HL-60 (cell line): ENCODE measurements at regions not wholly inside any gene's neighbourhood (a gene's known extent, or its start where the extent isn't known, plus 50 kb on each side); places are given as distances from the start of the nearest gene placed in this dataset.

Source experiments
- DNase-seq, 2 experiments: peaks; one replicate each; pipeline ENCODE4 v3.0.0-alpha.2; 2010 to 2020; ENCODE audit warnings: low read depth in 1 of 2, low spot score in 1 of 2
- H3K27ac ChIP-seq: fragments of 250-450 bp; sonication (Bioruptor Pico); replicated peaks from 2 replicates; pipeline ENCODE4 v1.5.1; 2020; ENCODE audit warnings: mild to moderate bottlenecking, moderate library complexity
- H3K27me3 ChIP-seq: fragments of 250-450 bp; sonication (Bioruptor Pico); 2 replicates; pipeline ENCODE4 v1.5.1; 2021; ENCODE audit warnings: mild to moderate bottlenecking, moderate library complexity; ENCODE audit not compliant: insufficient read depth, poor library complexity, severe bottlenecking
- H3K4me3 ChIP-seq: replicated peaks from 2 replicates; pipeline ENCODE4 v1.5.1; 2011; ENCODE audit warnings: mild to moderate bottlenecking, control low read depth, low read length; ENCODE audit not compliant: insufficient read depth
- CTCF ChIP-seq: IDR thresholded peaks from one replicate; pipeline ENCODE4 v1.5.1; 2011; ENCODE audit warnings: low read length, control low read depth, inconsistent platforms; ENCODE audit not compliant: insufficient read depth
- GABPA ChIP-seq: IDR thresholded peaks from 2 replicates; pipeline ENCODE4 v1.6.1; 2012; ENCODE audit warnings: low read depth
- POLR2AphosphoS5 ChIP-seq: IDR thresholded peaks from 2 replicates; pipeline ENCODE4 v1.6.1; 2012; ENCODE audit warnings: low read depth
- REST ChIP-seq: IDR thresholded peaks from 2 replicates; pipeline ENCODE4 v1.6.1; 2012; ENCODE audit warnings: low read depth; ENCODE audit not compliant: insufficient replicate concordance
- SPI1 ChIP-seq: IDR thresholded peaks from 2 replicates; pipeline ENCODE4 v1.6.1; 2012; ENCODE audit warnings: low read depth, mild to moderate bottlenecking, borderline replicate concordance

- no peak for DNase-seq
- H3K27ac ChIP-seq = no peak overlapping the region
- H3K27me3 ChIP-seq = no peaks in the 10 kb centered on the region
- H3K4me3 ChIP-seq = no peak overlapping the region
- TF ChIP-seq POLR2AphosphoS5 = no peak
Measured at GRCh38 chr9:82572146-82572545, 490.8 kb downstream of the RASEF start.

GRCh38 chr9:82574911-82575310 lies 488.0 kb downstream of the RASEF start:
- no peak for DNase-seq
- Histone ChIP-seq H3K27me3 (no peaks in the 10 kb centered on the region), H3K4me3 (no peak overlapping the region), H3K27ac (no peak overlapping the region)
- TF ChIP-seq CTCF (no peak), GABPA (no peak), REST (no peak), POLR2AphosphoS5 (no peak), SPI1 (no peak)

GRCh38 chr9:82580921-82581320 lies 482.0 kb downstream of the RASEF start:
- TF ChIP-seq REST = no peak
- no peak for TF ChIP-seq SPI1
- no peak for TF ChIP-seq POLR2AphosphoS5
- no peak for TF ChIP-seq CTCF
- no peak for TF ChIP-seq GABPA
- Histone ChIP-seq H3K27me3 (no peaks in the 10 kb centered on the region), H3K27ac (no peak overlapping the region), H3K4me3 (no peak overlapping the region)
- no peak for DNase-seq

- DNase-seq = no peak
- Histone ChIP-seq H3K27me3 (no peaks in the 10 kb centered on the region), H3K27ac (no peak overlapping the region), H3K4me3 (no peak overlapping the region)
- no peak for TF ChIP-seq SPI1
- no peak for TF ChIP-seq POLR2AphosphoS5
Measured at GRCh38 chr9:82581516-82581915, 481.4 kb downstream of the RASEF start.

- no peak overlapping the region for H3K27ac ChIP-seq
- H3K27me3 ChIP-seq = no peaks in the 10 kb centered on the region
- TF ChIP-seq SPI1 = no peak
- no peak overlapping the region for H3K4me3 ChIP-seq
- DNase-seq = no peak
Measured at GRCh38 chr9:82581935-82582334, 481.0 kb downstream of the RASEF start.
